ENCODE measurements at regions not wholly inside any gene's neighbourhood (a gene's known extent, or its start where the extent isn't known, plus 50 kb on each side); places are given as distances from the start of the nearest gene placed in this dataset.

DNA sequence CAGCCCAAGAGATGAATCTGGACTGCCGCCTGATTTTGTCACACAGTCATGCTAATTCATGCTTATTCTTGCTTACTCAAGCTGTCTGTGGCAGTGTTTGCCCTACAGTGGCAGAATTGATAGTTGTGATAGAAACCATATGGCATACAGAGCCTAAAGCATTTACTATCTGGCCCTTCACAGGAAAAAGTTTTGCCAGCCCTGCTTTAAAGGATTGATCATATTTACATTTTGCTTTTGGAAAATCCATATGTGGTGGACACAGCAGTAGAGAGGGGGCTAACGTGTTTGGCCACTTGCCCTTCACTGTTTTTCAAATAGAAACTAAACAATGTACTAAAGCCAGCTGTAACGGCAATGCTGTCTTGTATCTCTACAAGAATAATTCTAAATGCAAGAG is 974.0 kb upstream of the GHITM start:
- Histone ChIP-seq H3K27ac (no peak overlapping the region), H3K36me3 (no peaks in the 10 kb centered on the region), H3K4me1 (no peaks in the 10 kb centered on the region), H3K9me3 (no peaks in the 10 kb centered on the region), H3K27me3 (no peaks in the 10 kb centered on the region), H3K4me3 (no peak overlapping the region)
- no peak for DNase-seq (ENCODE audit: low spot score)
- TF ChIP-seq, protein P1, sequence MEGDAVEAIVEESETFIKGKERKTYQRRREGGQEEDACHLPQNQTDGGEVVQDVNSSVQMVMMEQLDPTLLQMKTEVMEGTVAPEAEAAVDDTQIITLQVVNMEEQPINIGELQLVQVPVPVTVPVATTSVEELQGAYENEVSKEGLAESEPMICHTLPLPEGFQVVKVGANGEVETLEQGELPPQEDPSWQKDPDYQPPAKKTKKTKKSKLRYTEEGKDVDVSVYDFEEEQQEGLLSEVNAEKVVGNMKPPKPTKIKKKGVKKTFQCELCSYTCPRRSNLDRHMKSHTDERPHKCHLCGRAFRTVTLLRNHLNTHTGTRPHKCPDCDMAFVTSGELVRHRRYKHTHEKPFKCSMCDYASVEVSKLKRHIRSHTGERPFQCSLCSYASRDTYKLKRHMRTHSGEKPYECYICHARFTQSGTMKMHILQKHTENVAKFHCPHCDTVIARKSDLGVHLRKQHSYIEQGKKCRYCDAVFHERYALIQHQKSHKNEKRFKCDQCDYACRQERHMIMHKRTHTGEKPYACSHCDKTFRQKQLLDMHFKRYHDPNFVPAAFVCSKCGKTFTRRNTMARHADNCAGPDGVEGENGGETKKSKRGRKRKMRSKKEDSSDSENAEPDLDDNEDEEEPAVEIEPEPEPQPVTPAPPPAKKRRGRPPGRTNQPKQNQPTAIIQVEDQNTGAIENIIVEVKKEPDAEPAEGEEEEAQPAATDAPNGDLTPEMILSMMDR (IDR thresholded peaks at IDR 0.05): no peak

DNA sequence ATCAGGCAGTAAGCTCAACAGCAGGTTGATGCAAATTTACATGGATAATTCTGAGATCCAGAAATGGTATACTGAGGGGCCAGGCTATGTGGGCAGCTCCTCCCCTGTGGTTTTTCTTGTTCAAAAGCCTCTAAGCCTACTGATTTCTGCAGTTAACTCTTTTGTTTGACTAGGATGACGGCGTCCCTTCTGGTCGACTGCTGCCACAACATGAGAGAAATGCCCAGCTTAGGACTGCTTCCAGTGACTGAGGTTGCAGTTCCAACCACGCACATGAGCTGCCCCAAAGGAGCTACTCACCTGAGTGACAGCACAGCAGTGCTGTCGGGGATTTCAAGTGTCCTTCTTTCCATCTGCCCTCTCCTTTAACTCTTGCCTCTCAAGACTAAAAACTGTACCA is 973.0 kb upstream of the GHITM start:
- no peak for DNase-seq (ENCODE audit: low spot score)
- H3K4me1 ChIP-seq: no peaks in the 10 kb centered on the region
- TF ChIP-seq, protein P1 (IDR thresholded peaks at IDR 0.05): no peak
- H3K9me3 ChIP-seq: no peaks in the 10 kb centered on the region
- no peak overlapping the region for H3K27ac ChIP-seq
- H3K36me3 ChIP-seq: no peaks in the 10 kb centered on the region
- H3K4me3 ChIP-seq: no peak overlapping the region
- no peaks in the 10 kb centered on the region for H3K27me3 ChIP-seq

DNA sequence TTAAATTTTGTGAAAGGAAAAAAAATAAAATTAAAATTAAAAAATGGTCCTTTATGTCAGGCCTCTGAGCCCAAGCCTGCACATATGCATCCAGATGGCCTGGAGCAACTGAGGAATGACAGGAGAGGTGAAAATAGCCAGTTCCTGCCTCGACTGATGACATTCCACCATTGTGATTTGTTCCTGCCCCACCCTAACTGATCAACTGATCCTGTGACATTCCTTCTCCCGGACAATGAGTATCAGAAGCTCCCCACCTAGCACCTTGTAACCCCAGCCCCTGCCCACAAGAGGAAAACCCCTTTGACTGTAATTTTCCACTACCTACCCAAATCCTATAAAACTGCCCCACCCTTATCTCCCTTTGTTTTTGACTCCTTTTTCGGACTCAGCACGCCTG is 972.2 kb upstream of the GHITM start:
- DNase-seq (ENCODE audit: low spot score): no peak
- H3K9me3 ChIP-seq: no peaks in the 10 kb centered on the region
- H3K36me3 ChIP-seq: no peaks in the 10 kb centered on the region
- no peaks in the 10 kb centered on the region for H3K27me3 ChIP-seq
- TF ChIP-seq, protein P1 (IDR thresholded peaks at IDR 0.05): no peak
- no peaks in the 10 kb centered on the region for H3K4me1 ChIP-seq
- no peak overlapping the region for H3K4me3 ChIP-seq
- H3K27ac ChIP-seq: no peak overlapping the region

DNA sequence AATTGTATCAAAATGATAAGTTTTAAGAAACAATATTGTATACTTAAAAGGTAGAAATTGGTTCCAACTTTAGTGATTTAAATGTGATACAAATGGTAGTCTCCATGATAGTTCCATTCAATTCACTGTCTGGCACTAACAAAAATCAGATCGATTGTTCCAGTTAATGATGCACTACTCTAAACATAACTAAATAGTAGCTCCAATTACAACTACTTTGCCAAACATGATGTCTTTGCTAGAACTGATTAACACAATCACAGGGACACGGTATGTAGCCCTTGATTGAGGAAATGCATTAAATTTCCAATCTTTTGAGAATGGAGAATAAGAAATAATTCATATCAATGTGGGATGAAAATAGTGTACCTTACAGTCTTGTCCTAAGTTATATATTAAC is 962.4 kb upstream of the GHITM start:
- no peak overlapping the region for H3K27ac ChIP-seq
- TF ChIP-seq, protein P1 (IDR thresholded peaks at IDR 0.05): no peak
- H3K9me3 ChIP-seq: peaks cover 0 to 7% of the 10 kb centered on the region in 2 donors
- DNase-seq (ENCODE audit: low spot score): no peak
- H3K4me3 ChIP-seq: no peak overlapping the region
- no peaks in the 10 kb centered on the region for H3K36me3 ChIP-seq
- no peaks in the 10 kb centered on the region for H3K4me1 ChIP-seq
- no peaks in the 10 kb centered on the region for H3K27me3 ChIP-seq

DNA sequence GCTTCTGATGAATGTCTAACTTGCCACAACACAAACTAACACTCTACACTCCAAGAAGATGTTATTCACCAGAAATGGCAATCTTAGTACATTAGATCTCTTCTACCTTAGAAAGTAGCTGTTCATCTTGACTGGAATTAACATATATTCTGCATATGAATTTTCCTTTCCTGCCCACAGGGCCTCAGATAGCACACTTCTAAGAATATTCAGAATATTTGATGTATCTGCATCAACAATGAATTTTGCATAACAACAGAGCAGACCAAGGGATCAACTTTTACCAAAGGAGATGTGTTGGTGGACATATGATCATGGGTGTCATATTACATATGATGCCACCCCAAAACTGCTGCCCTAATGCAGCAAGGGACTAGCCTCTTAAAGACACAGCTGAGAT is 960.8 kb upstream of the GHITM start:
- no peaks in the 10 kb centered on the region for H3K4me1 ChIP-seq
- TF ChIP-seq, protein P1 (IDR thresholded peaks at IDR 0.05): no peak
- H3K36me3 ChIP-seq: no peaks in the 10 kb centered on the region
- no peak for DNase-seq (ENCODE audit: low spot score)
- H3K27ac ChIP-seq: no peak overlapping the region
- no peak overlapping the region for H3K4me3 ChIP-seq
- no peaks in the 10 kb centered on the region for H3K9me3 ChIP-seq
- H3K27me3 ChIP-seq: no peaks in the 10 kb centered on the region

DNA sequence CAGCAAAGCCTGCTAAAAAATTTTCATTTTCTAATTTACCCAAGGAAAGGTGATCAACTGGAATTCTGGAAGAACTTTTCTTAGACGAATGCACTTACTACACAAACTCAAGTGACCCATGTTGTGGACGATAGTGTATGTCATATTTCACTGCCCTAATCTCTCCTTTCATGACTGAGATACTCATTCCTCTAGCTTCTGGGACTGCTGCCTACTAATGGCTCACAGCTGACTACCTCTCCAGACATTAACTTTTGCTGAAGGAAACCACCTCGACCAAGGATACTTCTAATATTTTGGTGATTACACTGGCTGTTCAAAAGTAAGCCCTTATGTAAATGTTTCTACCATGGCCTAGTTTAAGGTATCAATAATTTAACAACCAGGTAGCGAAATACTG is 959.9 kb upstream of the GHITM start:
- Histone ChIP-seq H3K27me3 (no peaks in the 10 kb centered on the region), H3K9me3 (no peaks in the 10 kb centered on the region), H3K4me1 (no peaks in the 10 kb centered on the region), H3K4me3 (no peak overlapping the region), H3K27ac (no peak overlapping the region), H3K36me3 (no peaks in the 10 kb centered on the region)
- TF ChIP-seq, protein P1 (IDR thresholded peaks at IDR 0.05): no peak
- DNase-seq (ENCODE audit: low spot score): no peak
